GM21528 (cell line): ENCODE measurements at regions not wholly inside any gene's neighbourhood (a gene's known extent, or its start where the extent isn't known, plus 50 kb on each side); places are given as distances from the start of the nearest gene placed in this dataset.

Experiments
- ATAC-seq: cut with Tn5 transposase; IDR thresholded peaks from one replicate; pipeline ENCODE4 v1.9.1; 2021; ENCODE audit warnings: mild to moderate bottlenecking, moderate library complexity; ENCODE audit not compliant: unreplicated experiment, low FRiP score

GRCh38 chr2:128467321-128467969 lies 148.8 kb upstream of the HS6ST1 start:
- no peak for ATAC-seq

GRCh38 chr2:128468186-128468920 lies 149.7 kb upstream of the HS6ST1 start:
- no peak for ATAC-seq

- ATAC-seq = no peak
Measured at GRCh38 chr2:128469203-128469602, 150.5 kb upstream of the HS6ST1 start.

GRCh38 chr2:128469875-128470274 lies 151.2 kb upstream of the HS6ST1 start:
- ATAC-seq = no peak

- ATAC-seq = peak; percentile 40
Measured at GRCh38 chr2:128472789-128473174, 154.1 kb upstream of the HS6ST1 start.

GRCh38 chr2:128473175-128474035 lies 154.7 kb upstream of the HS6ST1 start:
- ATAC-seq = peak; percentile 69

- ATAC-seq = no peak
Measured at GRCh38 chr2:128474036-128474955, 155.6 kb upstream of the HS6ST1 start.

- no peak for ATAC-seq
Measured at GRCh38 chr2:128474962-128475361, 156.3 kb upstream of the HS6ST1 start.

- no peak for ATAC-seq
Measured at GRCh38 chr2:128475427-128476211, 157.0 kb upstream of the HS6ST1 start.

GRCh38 chr2:128477026-128477820 lies 158.6 kb upstream of the HS6ST1 start:
- ATAC-seq = no peak

- no peak for ATAC-seq
Measured at GRCh38 chr2:128477891-128478290, 159.2 kb upstream of the HS6ST1 start.

- ATAC-seq = no peak
Measured at GRCh38 chr2:128485761-128486639, 167.3 kb upstream of the HS6ST1 start.

- no peak for ATAC-seq
Measured at GRCh38 chr2:128486640-128487375, 168.1 kb upstream of the HS6ST1 start.

- ATAC-seq = no peak
Measured at GRCh38 chr2:128487650-128488387, 169.2 kb upstream of the HS6ST1 start.

- no peak for ATAC-seq
Measured at GRCh38 chr2:128488434-128488833, 169.8 kb upstream of the HS6ST1 start.

- ATAC-seq = no peak
Measured at GRCh38 chr2:128489526-128490273, 171.0 kb upstream of the HS6ST1 start.
